Aorta (tissue), 5 donors: ENCODE measurements at regions not wholly inside any gene's neighbourhood (a gene's known extent, or its start where the extent isn't known, plus 50 kb on each side); places are given as distances from the start of the nearest gene placed in this dataset.
"Not testable (repeated sequence)": the region's sequence is repeated elsewhere in the genome, so short reads cannot be mapped to it uniquely, and the experiment has no call there.

ENCODE experiments used
- ATAC-seq: fragments of 200-7000 bp; cut with Tn5 transposase; one replicate; pipeline ENCODE4 v1.9.1; 2022; ENCODE audit warnings: moderate library complexity; ENCODE audit not compliant: low FRiP score
- DNase-seq, 2 donors: peaks; one replicate each; pipeline ENCODE4 v3.0.0-alpha.2; 2020
- H3K27ac ChIP-seq, 2 donors: one replicate each; pipeline ENCODE4 v1.5.1; 2013; ENCODE audit warnings: low read length in 2 of 2, mild to moderate bottlenecking in 2 of 2, moderate library complexity in 2 of 2, control low read depth in 1 of 2, inconsistent platforms in 1 of 2, low read depth in 1 of 2
- H3K27me3 ChIP-seq, 2 donors: one replicate each; pipeline ENCODE4 v1.6.1; 2013; ENCODE audit warnings: control low read depth in 1 of 2, low read length in 1 of 2, mild to moderate bottlenecking in 1 of 2, moderate library complexity in 1 of 2; ENCODE audit not compliant: insufficient read depth in 2 of 2, control insufficient read depth in 1 of 2
- H3K36me3 ChIP-seq, 2 donors: one replicate each; pipeline ENCODE4 v1.6.1; 2013; ENCODE audit warnings: control low read depth in 1 of 2, low read length in 1 of 2, mild to moderate bottlenecking in 1 of 2; ENCODE audit not compliant: insufficient read depth in 2 of 2, control insufficient read depth in 1 of 2
- H3K4me1 ChIP-seq, 2 donors: one replicate each; pipeline ENCODE4 v1.6.1; 2013; ENCODE audit warnings: low read length in 2 of 2, control low read depth in 1 of 2, mild to moderate bottlenecking in 1 of 2, moderate library complexity in 1 of 2; ENCODE audit not compliant: insufficient read depth in 2 of 2, control insufficient read depth in 1 of 2
- H3K4me3 ChIP-seq, 2 donors: one replicate each; pipeline ENCODE4 v1.5.1; 2013; ENCODE audit warnings: low read length in 2 of 2, control low read depth in 1 of 2, mild to moderate bottlenecking in 1 of 2
- H3K9me3 ChIP-seq: one replicate; pipeline ENCODE4 v1.6.1; 2013; ENCODE audit warnings: mild to moderate bottlenecking, low read length; ENCODE audit not compliant: control insufficient read depth
- WGBS, 2 donors: extraction: QIAGEN DNeasy Blood & Tissue Kit; methylation state at CpG; one replicate each; pipeline ENCODE4 v1.1.7; 2013; 5-methylcytosine and 5-hydroxymethylcytosine counted together
- intact Hi-C, 2 donors: fragments of 100-400 bp; cut with DNase I; formaldehyde crosslinking; loops; one replicate each; pipeline versions ENCODE4 v1.14.2 to v1.15.0; 2022
- donor health status: healthy with polysubstance abuse.
- donor health status: Bipolar disorder and iron deficiency.
- donor health status: DM: no; HTN: no; CAD: no.
- donor health status: DM: no; HTN: no; CAD: no.
- donor health status: DM: yes; HTN: yes; CAD: no.

DNA sequence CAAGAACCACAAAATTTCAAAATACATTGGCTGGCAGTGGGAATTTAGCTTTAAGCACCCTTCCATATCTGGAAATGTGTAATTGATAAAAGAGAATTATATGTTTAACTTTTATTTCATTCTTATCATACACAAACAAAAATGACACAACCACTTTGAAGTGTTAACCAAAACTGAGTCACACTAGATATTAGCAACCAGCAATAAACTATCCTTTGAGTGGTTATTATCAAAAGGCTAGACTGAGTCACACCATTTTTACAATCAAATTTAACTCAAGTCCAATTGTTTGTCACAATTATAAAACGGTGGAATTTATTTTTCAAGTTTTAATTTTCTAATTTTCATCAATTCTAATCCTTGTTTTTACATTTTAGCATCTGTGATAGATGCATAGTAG is 121.7 kb downstream of the LIG4 start:
- Histone ChIP-seq H3K4me1 (no peaks in the 10 kb centered on the region), H3K9me3 (no peaks in the 10 kb centered on the region), H3K36me3 (no peaks in the 10 kb centered on the region), H3K4me3 (no peak overlapping the region), H3K27ac (no peak overlapping the region), H3K27me3 (no peaks in the 10 kb centered on the region)
- no peak for DNase-seq
- 34 to 54% methylated on average over 1 of the region's 1 CpG for WGBS, 2 donors
- intact Hi-C loops: no loop called here
- ATAC-seq: no peak

DNA sequence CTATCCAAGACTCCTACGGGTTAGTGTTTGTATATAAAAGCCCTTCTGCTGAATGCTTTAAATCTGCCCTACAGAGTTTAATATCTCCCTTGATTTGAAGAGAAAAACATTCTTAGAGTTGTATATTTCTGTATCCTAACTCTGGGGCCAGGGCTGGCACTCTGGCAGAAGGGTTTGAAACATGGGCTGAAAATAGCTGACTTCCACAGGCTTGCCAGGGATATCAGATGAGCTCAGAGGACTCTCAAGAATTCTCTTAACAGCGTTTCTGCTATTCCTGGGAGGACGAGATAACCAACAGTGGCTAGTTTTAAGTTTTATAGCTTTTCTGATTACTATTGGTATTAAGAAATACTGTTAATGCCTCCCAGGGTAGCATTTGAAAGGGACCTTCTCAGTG is 127.5 kb downstream of the LIG4 start:
- Histone ChIP-seq H3K9me3 (no peaks in the 10 kb centered on the region), H3K27ac (no peak overlapping the region)
- WGBS, 2 donors: 1 to 7% methylated on average over 3 of the region's 3 CpGs

DNA sequence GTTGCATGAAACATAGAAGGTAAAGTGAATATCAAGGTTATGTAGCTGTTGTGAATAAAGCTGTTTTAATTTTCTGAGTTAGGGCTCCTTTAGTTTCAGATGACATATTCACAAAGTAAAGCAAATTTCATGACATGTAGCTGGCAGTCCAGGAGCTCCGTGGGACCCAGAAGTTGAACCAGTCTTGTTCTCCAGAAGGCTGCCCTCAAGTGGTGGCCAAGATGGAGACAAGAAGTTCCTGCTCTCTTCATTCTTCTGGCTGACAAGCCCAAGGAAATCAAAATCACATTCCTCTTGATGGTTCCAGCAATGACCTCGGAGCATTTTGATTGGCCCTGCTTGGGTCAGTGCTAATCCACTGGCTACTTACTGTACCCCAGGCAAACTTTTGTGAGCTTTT is 128.7 kb downstream of the LIG4 start:
- Histone ChIP-seq H3K27ac (no peak overlapping the region), H3K36me3 (no peaks in the 10 kb centered on the region), H3K4me1 (no peaks in the 10 kb centered on the region), H3K27me3 (no peaks in the 10 kb centered on the region), H3K4me3 (no peak overlapping the region), H3K9me3 (no peaks in the 10 kb centered on the region)
- DNase-seq (no peak), ATAC-seq (no peak)
- intact Hi-C loops: no loop called here
- WGBS, 2 donors: 52% methylated on average over 2 of the region's 2 CpGs

More for the DNA sequence above, 127.5 kb downstream of the LIG4 start:
- Histone ChIP-seq H3K4me3 (no peak overlapping the region), H3K27me3 (no peaks in the 10 kb centered on the region), H3K4me1 (no peaks in the 10 kb centered on the region), H3K36me3 (no peaks in the 10 kb centered on the region)
- ATAC-seq: no peak
- DNase-seq: no peak
- intact Hi-C loops: loop anchor here in 1 of 2 donors (2.0 kb wide), 1 partner anchor 53 kb away; no protein-coding TSS in a partner anchor

DNA sequence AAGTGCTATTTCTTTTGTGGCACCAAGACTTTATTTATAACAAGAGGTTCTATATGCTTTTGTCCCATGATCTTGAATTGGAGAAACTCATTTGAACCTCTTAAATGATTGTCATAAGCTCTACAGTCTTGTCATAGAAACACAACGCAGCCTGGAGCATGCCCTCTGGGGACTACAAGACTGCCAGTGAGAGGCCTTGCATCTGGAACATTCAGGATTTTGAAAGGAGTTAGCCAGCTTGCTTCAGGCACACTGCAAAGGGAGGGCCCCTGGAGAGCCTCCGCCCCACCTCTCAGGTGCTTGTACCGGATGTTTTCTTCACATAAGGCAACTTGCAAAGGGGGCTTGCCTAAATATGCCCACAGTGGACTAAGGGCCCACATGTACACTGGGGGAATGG is 130.5 kb downstream of the LIG4 start:
- intact Hi-C loops: no loop called here
- Histone ChIP-seq H3K36me3 (no peaks in the 10 kb centered on the region), H3K27ac (no peak overlapping the region), H3K4me1 (no peaks in the 10 kb centered on the region), H3K27me3 (no peaks in the 10 kb centered on the region), H3K9me3 (no peaks in the 10 kb centered on the region), H3K4me3 (no peak overlapping the region)
- 72 to 86% methylated on average over 3 of the region's 3 CpGs for WGBS, 2 donors
- no peak for DNase-seq
- ATAC-seq: no peak

GRCh38 chr13:108083056-108083455 is 132.3 kb downstream of the LIG4 start:
- no peak for ATAC-seq
- 1 to 4% methylated on average over 2 of the region's 2 CpGs for WGBS, 2 donors

GRCh38 chr13:108082481-108082880 is 132.9 kb downstream of the LIG4 start:
- Histone ChIP-seq H3K27ac (no peak overlapping the region), H3K36me3 (no peaks in the 10 kb centered on the region), H3K9me3 (no peaks in the 10 kb centered on the region), H3K4me3 (no peak overlapping the region), H3K4me1 (no peaks in the 10 kb centered on the region), H3K27me3 (no peaks in the 10 kb centered on the region)
- WGBS, 2 donors: 79 to 83% methylated on average over 4 of the region's 4 CpGs
- ATAC-seq: no peak
- no peak for DNase-seq
- intact Hi-C loops: no loop called here

More at GRCh38 chr13:108083056-108083455, 132.3 kb downstream of the LIG4 start:
- DNase-seq: no peak
- Histone ChIP-seq H3K27ac (no peak overlapping the region), H3K4me3 (no peak overlapping the region), H3K9me3 (no peaks in the 10 kb centered on the region), H3K36me3 (no peaks in the 10 kb centered on the region), H3K4me1 (no peaks in the 10 kb centered on the region), H3K27me3 (no peaks in the 10 kb centered on the region)
- intact Hi-C loops: no loop called here

- H3K36me3 ChIP-seq: no peaks in the 10 kb centered on the region
- 82 to 87% methylated on average over 1 of the region's 1 CpG for WGBS, 2 donors
- no peak for DNase-seq
- ATAC-seq: no peak
- H3K27ac ChIP-seq: no peak overlapping the region
- intact Hi-C loops: no loop called here
- H3K4me1 ChIP-seq: no peaks in the 10 kb centered on the region
- no peaks in the 10 kb centered on the region for H3K27me3 ChIP-seq
- peaks cover 2% of the 10 kb centered on the region for H3K9me3 ChIP-seq
- H3K4me3 ChIP-seq: no peak overlapping the region
Observed at GRCh38 chr13:108077284-108077683, 138.1 kb downstream of the LIG4 start.

- H3K4me3 ChIP-seq, H3K27me3 ChIP-seq, ATAC-seq, DNase-seq, H3K4me1 ChIP-seq, H3K36me3 ChIP-seq, H3K9me3 ChIP-seq, H3K27ac ChIP-seq, intact Hi-C loops: not testable (repeated sequence)
- 65 to 79% methylated on average over 5 of the region's 5 CpGs for WGBS, 2 donors
Observed at GRCh38 chr13:108074429-108074828, 140.9 kb downstream of the LIG4 start.

DNA sequence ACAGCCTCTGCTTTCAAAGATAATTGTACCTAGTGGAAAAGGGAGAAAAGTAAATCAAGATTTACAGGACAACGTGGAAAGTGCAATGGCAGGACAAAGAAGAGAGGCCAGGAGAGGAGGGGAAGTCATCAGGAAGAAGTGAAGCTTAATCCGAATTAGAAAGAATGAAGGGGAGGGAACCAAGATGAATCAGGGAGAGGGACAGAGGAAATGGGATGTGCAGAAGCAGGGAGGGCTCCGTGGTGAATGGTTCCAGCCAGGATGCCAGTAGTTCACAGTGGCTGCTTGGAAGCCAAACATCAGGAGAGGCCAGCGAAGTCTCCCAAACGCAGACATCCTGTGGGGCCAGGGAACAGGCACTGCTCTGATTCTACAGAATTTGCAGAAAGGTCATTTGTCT is 144.4 kb downstream of the LIG4 start:
- Histone ChIP-seq H3K4me3 (no peak overlapping the region), H3K27me3 (no peaks in the 10 kb centered on the region), H3K27ac (no peak overlapping the region), H3K36me3 (no peaks in the 10 kb centered on the region), H3K4me1 (no peaks in the 10 kb centered on the region), H3K9me3 (peaks cover 4% of the 10 kb centered on the region)
- 15 to 32% methylated on average over 5 of the region's 5 CpGs for WGBS, 2 donors
- intact Hi-C loops: no loop called here
- DNase-seq (no peak), ATAC-seq (no peak)
